HG03095 (cell line): ENCODE measurements at regions not wholly inside any gene's neighbourhood (a gene's known extent, or its start where the extent isn't known, plus 50 kb on each side); places are given as distances from the start of the nearest gene placed in this dataset.
"Not testable (repeated sequence)": the region's sequence is repeated elsewhere in the genome, so short reads cannot be mapped to it uniquely, and the experiment has no call there.

Experiments
- ATAC-seq: cut with Tn5 transposase; IDR thresholded peaks from one replicate; pipeline ENCODE4 v1.9.1; 2021; ENCODE audit warnings: moderate library complexity; ENCODE audit not compliant: unreplicated experiment

- ATAC-seq = no peak
These were observed 285.0 kb upstream of the KCNH7 start for GRCh38 chr2:163123526-163123925.

DNA sequence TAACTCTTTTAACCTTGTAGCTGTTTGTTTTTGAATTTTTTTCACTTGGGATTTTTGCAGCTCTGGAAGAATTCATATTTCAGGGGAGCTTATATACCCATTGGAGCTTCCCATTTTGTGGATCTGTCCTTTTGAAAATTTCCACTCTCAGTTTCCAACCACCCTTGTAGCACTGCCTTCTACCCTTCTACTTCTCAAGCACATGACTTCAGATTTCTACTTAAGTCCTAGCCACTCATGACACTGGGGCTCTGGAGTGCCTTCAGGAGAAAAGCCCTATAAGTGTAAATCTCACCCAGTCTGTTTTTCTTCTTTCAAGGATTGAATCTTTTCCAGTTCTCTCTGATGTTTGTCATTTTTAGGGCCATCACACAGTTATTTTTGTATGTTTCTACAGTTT, 283.7 kb upstream of the KCNH7 start:
- no peak for ATAC-seq

DNA sequence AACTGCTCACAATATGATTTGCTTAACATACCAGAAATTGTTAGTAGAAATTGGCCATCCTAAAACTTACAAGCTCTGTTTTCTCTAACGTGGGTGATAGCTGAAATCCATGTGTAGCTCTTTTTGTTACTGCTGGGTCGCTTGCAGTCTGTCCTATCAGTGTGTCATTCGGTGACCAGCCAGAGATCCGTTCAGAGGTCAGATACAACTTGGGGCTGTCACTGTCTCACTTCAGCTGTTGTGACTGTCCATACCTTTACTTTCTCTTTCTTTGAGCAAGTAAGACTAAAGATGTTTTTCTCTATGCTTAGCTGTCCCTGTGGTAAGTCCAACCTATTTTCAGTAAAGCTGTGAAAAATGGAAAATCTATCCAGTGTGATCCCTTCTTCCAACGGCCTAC, 282.9 kb upstream of the KCNH7 start:
- no peak for ATAC-seq

DNA sequence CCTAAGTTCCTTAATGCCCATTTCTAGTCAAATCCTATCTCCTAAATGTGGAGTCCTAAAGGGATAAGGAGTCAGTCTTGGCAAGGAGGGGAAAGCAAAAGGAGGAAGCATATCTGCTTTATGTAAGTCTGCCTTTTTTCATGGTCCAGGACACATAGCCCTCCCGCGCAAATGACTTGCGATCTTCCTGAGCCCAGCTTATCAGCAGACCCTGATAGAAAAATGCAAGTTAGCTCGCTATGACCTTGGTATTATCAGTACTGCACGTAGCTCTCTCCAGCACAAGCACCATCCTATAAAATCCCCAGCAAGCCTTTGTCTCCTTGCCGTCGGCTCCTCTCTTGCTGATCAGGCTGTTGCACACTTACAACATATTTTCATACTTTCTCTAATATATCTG, 281.4 kb upstream of the KCNH7 start:
- ATAC-seq = no peak

GRCh38 chr2:163086940-163087339, 248.4 kb upstream of the KCNH7 start:
- no peak for ATAC-seq

DNA sequence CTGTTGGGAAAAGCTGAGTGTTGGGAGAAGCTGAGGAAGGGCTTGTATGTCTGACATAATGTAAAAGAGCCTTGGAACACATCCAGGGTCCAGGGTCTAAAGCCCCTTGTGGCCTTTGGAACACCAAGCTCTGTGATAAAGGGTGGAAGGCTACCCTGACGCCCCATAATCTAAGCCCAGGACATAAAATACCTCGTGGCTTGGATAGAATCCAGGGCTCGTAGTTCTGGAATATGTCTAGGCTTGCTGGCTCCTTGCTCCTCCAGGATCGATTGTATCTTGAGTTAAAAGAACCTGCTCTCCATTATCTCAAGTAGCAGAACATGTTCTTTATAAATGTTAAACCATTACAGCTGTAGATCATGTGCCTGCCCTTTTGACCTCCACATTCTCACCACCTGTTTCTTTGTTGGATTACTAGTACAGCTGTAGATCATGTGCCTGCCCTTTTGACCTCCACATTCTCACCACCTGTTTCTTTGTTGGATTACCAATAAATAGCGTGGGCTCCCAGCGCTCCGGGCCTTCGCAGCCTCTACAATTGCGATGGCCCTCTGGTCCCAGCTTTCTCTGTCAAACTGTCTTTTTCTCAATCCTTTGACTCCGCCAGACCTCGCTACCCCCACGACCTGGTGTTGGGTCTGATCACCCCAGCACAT, 246.9 kb upstream of the KCNH7 start:
- not testable (repeated sequence) for ATAC-seq

DNA sequence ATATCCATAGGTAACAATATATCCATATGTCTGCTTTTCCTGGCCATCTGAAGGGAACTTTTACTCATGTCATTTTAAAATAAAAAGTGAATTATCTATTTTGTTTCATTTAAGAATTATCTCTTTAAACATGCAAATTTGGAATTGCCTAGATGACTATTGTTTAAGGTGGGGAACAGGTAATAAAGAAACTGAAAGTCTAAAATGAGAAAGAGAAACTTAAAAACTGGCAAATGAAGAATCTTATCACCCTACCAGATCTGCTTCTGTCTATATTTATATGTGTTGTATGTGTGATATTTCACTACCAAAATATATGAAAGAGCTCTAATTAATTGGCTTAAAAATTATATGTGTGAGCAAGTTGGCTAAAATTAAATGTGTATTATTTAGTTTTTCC, 243.2 kb upstream of the KCNH7 start:
- no peak for ATAC-seq

DNA sequence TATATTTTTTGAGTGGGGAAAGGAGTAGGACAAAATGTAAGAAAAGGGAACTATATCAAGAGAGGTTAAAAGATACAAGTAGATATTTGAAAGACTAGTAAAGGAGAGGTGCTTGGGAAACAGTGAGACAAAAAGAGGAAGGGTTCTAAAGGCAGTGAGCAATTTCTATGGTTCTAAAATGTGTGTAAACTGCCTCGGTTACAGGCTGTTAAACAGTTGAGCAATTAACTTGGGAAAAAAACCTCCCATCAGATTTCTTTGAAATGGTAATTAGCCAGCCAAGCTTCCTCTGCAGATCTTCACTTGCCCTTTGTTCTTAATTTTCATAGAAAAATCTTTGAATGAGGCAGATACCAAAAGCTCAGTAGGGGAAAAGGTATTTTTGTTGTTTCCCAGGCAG, 238.7 kb upstream of the KCNH7 start:
- no peak for ATAC-seq

- ATAC-seq = no peak
These were observed 227.5 kb upstream of the KCNH7 start for GRCh38 chr2:163066085-163066484.

- ATAC-seq = no peak
These were observed 224.0 kb upstream of the KCNH7 start for GRCh38 chr2:163062524-163062923.

DNA sequence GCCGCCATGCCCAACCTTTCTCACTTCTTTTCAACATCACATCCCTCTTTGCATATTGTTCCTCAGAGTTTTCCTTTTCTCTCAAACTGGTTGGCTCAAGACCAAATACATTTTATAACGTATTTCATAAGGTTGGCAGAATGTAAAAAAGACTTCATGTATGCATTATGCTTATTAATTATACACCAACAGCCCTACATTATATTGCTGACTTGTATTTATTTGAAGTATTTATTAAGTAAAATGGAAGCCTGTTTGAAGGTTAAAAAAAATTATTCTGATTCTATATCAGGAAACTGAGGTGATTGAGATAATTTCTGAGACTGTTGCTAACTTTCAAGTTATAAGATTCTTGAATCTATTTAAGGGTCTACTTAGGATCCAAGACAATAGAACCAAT, 208.0 kb upstream of the KCNH7 start:
- ATAC-seq = no peak

DNA sequence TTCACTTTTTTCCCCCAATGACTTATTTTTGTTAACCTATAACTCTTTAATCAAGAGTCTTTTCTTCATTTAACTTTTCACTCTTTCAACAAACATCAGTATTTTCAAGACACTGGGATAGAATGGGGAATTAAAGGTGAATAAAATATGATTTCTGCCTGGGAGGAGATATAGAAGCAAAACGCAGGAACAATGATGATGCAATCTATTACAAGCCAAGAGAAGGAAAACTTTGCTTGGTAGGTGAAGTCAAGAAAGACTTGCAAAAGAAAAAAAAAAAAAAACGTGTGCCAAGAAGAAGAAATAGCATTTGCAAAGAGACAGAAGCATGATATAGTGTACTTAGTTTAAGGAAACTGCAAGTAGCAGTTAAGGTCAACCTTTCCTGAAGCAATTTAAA, 207.3 kb upstream of the KCNH7 start:
- no peak for ATAC-seq

- ATAC-seq = no peak
These were observed 205.5 kb upstream of the KCNH7 start for GRCh38 chr2:163044114-163044513.

DNA sequence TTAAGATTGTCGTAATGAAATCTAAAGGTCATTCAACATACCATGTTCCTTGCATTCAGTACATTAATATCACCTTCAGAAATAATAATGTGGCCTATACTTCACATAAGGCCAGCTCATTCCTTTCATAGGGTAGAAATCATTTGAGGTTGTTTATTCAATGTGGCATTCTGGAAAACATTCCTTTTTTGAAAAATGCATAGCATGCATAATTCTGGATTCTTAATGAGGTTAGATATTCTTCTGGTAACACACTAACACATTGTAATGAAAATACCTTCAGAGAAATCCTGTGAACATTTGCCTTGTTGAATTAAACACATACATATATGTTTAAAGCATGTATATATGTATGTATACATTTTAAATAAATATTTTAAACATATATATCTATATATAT, 204.6 kb upstream of the KCNH7 start:
- no peak for ATAC-seq

DNA sequence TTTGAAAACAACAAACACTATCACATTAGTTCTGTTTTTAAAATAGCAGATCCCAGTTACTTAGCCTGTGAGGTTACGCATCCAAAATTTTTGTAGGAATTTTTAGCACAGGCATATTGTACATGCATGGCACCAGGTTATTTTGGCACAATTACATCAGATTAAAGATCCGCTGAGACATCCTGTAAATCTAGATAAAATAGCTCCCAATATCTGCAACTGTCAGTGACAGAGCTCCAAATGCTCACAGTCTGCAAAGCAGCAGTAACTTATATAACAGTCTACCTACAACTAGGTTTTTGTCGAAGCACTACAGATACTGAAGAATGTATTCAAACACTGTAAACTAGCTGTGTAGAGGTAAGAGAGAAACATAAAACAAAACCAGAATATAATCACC, 200.7 kb upstream of the KCNH7 start:
- ATAC-seq = no peak

DNA sequence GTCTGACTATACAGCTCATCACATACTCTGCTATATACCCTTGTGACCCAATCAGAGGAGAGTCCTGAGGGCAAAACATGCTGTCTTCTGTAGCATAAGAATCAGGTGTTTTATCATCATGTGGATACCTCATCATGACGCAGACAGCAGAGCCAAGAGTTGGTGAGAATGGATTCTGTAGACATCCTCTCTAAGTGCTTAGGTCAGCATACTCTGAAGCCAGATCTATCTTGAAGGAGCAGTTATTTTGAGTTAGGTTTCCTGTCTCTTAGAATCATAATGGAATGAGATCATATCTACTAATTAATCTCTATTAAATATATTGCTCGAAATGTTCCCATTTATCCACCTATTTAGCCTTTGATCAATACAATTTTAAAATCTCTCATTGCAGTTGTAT, 190.2 kb upstream of the KCNH7 start:
- no peak for ATAC-seq

- ATAC-seq = not testable (repeated sequence)
These were observed 187.7 kb upstream of the KCNH7 start for GRCh38 chr2:163026136-163026775.

DNA sequence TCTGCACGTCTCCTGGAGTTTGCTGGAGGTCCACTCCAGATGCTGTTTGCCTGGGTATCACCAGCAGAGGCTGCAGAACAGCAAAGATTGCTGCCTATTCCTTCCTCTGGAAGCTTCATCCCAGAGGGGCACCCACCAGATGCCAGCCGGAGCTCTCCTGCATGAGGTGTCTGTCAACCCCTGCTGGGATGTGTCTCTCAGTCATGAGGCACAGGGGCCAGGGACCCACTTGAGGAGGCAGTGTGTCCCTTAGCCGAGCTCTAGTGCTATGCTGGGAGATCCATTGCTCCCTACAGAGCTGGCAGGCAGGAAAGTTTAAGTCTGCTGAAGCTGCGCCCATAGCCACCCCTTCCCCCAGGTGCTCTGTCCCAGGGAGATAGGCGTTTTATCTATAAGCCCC, 178.3 kb upstream of the KCNH7 start:
- not testable (repeated sequence) for ATAC-seq

- ATAC-seq = no peak
These were observed 172.4 kb upstream of the KCNH7 start for GRCh38 chr2:163011000-163011399.

GRCh38 chr2:163008642-163009041, 170.1 kb upstream of the KCNH7 start:
- no peak for ATAC-seq

- ATAC-seq = no peak
These were observed 156.2 kb upstream of the KCNH7 start for GRCh38 chr2:162994718-162995117.

- ATAC-seq = no peak
These were observed 154.3 kb upstream of the KCNH7 start for GRCh38 chr2:162992828-162993227.

- ATAC-seq = no peak
These were observed 150.9 kb upstream of the KCNH7 start for GRCh38 chr2:162989507-162989906.
